GM18909 (cell line): ENCODE measurements at regions not wholly inside any gene's neighbourhood (a gene's known extent, or its start where the extent isn't known, plus 50 kb on each side); places are given as distances from the start of the nearest gene placed in this dataset.

Experiments
- ATAC-seq: cut with Tn5 transposase; IDR thresholded peaks from one replicate; pipeline ENCODE4 v1.9.1; 2021; ENCODE audit warnings: mild to moderate bottlenecking; ENCODE audit not compliant: unreplicated experiment, poor library complexity

- no peak for ATAC-seq
Measured at GRCh38 chr6:23584134-23584763, 541.8 kb upstream of the NRSN1 start.

- no peak for ATAC-seq
Measured at GRCh38 chr6:23587582-23587981, 538.4 kb upstream of the NRSN1 start.

- ATAC-seq = no peak
Measured at GRCh38 chr6:23589811-23590210, 536.2 kb upstream of the NRSN1 start.

GRCh38 chr6:23590498-23591126, 535.4 kb upstream of the NRSN1 start:
- no peak for ATAC-seq

GRCh38 chr6:23591761-23592160, 534.3 kb upstream of the NRSN1 start:
- ATAC-seq = no peak

- no peak for ATAC-seq
Measured at GRCh38 chr6:23600118-23600517, 525.9 kb upstream of the NRSN1 start.

- ATAC-seq = no peak
Measured at GRCh38 chr6:23601811-23602345, 524.1 kb upstream of the NRSN1 start.

- no peak for ATAC-seq
Measured at GRCh38 chr6:23608931-23609435, 517.0 kb upstream of the NRSN1 start.

- no peak for ATAC-seq
Measured at GRCh38 chr6:23611776-23612381, 514.1 kb upstream of the NRSN1 start.

GRCh38 chr6:23618366-23618765, 507.6 kb upstream of the NRSN1 start:
- no peak for ATAC-seq

GRCh38 chr6:23620911-23621401, 505.1 kb upstream of the NRSN1 start:
- ATAC-seq = no peak

- ATAC-seq = no peak
Measured at GRCh38 chr6:23630726-23631635, 495.0 kb upstream of the NRSN1 start.

- no peak for ATAC-seq
Measured at GRCh38 chr6:23633996-23634395, 492.0 kb upstream of the NRSN1 start.

GRCh38 chr6:23635150-23635549, 490.9 kb upstream of the NRSN1 start:
- no peak for ATAC-seq

GRCh38 chr6:23637296-23637695, 488.7 kb upstream of the NRSN1 start:
- no peak for ATAC-seq

GRCh38 chr6:23642849-23643248, 483.2 kb upstream of the NRSN1 start:
- ATAC-seq = no peak

GRCh38 chr6:23647045-23647444, 479.0 kb upstream of the NRSN1 start:
- no peak for ATAC-seq

GRCh38 chr6:23650676-23651075, 475.3 kb upstream of the NRSN1 start:
- no peak for ATAC-seq

- no peak for ATAC-seq
Measured at GRCh38 chr6:23654745-23655144, 471.3 kb upstream of the NRSN1 start.

- no peak for ATAC-seq
Measured at GRCh38 chr6:23655525-23655924, 470.5 kb upstream of the NRSN1 start.
